Tibial nerve (tissue), 4 donors: ENCODE measurements at regions not wholly inside any gene's neighbourhood (a gene's known extent, or its start where the extent isn't known, plus 50 kb on each side); places are given as distances from the start of the nearest gene placed in this dataset.
"Not testable (repeated sequence)": the region's sequence is repeated elsewhere in the genome, so short reads cannot be mapped to it uniquely, and the experiment has no call there.

Experiments
- DNase-seq, 2 donors: peaks; one replicate each; pipeline ENCODE4 v3.0.0-alpha.2; 2019; ENCODE audit warnings: low spot score in 2 of 2
- H3K27ac ChIP-seq, 4 donors: fragments of 200-600 bp; sonication (generic) in 3 of 4; one replicate each; pipeline ENCODE4 v1.5.1; 2017 to 2019; ENCODE audit warnings: mild to moderate bottlenecking in 1 of 4
- H3K27me3 ChIP-seq, 2 donors: fragments of 200-600 bp; sonication (generic) in 1 of 2; one replicate each; pipeline versions ENCODE4 v1.5.1 to v1.6.0; 2017 to 2019
- H3K36me3 ChIP-seq, 3 donors: fragments of 200-600 bp; sonication (generic); one replicate each; pipeline ENCODE4 v1.5.1; 2018 to 2019
- H3K4me1 ChIP-seq, 4 donors: fragments of 200-600 bp; sonication (generic) in 3 of 4; one replicate each; pipeline ENCODE4 v1.5.1; 2017 to 2019
- H3K4me3 ChIP-seq, 4 donors: fragments of 200-600 bp; sonication (generic) in 3 of 4; one replicate each; pipeline ENCODE4 v1.5.1; 2017 to 2019; ENCODE audit warnings: mild to moderate bottlenecking in 1 of 4, moderate library complexity in 1 of 4
- H3K9me3 ChIP-seq, 4 donors: fragments of 200-600 bp; sonication (generic) in 3 of 4; one replicate each; pipeline ENCODE4 v1.5.1; 2017 to 2019
- EP300 ChIP-seq, 2 donors: sonication (generic); formaldehyde crosslinking; IDR thresholded peaks; one replicate each; pipeline ENCODE4 v1.6.1; 2017; ENCODE audit warnings: antibody characterized with exemption in 2 of 2, mild to moderate bottlenecking in 1 of 2
- POLR2A ChIP-seq, 2 donors: fragments of 450-650 bp; IDR thresholded peaks; one replicate each; pipeline ENCODE4 v1.6.1; 2017; ENCODE audit warnings: antibody characterized with exemption in 2 of 2, mild to moderate bottlenecking in 2 of 2, moderate library complexity in 2 of 2
- WGBS, 2 donors: methylation state at CpG; one replicate each; pipeline ENCODE4 v1.1.5; 2018; 5-methylcytosine and 5-hydroxymethylcytosine counted together
- TF ChIP-seq, protein P1 (sequence below), 5 experiments: fragments of 200-600 bp in 3 of 5; fragments of 450-650 bp in 2 of 5; sonication (generic) in 3 of 5; IDR thresholded peaks; one replicate each; pipeline ENCODE4 v1.5.1; 2016 to 2019; ENCODE audit warnings: antibody characterized with exemption in 5 of 5, mild to moderate bottlenecking in 3 of 5, moderate library complexity in 2 of 5

DNA sequence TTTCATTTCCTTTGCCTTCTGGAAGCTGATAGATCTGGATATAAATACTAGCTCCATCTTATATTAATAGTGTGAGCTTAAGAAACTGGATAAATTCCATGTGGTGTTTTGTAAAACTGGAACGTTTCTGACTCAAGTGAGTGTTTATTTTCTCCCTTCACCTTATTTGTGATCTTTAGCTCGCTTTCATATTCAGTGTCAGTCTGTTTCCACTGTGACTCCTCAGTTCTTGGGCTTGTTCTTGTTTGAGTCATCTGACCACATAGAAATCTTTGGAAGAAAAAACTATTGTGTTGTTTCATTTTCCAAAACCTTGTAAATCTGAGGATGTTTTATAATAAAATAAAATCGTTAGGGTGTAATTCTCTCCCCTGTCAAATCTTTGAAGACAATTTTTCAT, 186.4 kb downstream of the POLR1F start:
- Histone ChIP-seq H3K9me3 (no peaks in the 10 kb centered on the region), H3K4me3 (no peak overlapping the region), H3K27me3 (no peaks in the 10 kb centered on the region), H3K27ac (peak overlapping the region in 1 of 4 donors; percentile 57), H3K36me3 (no peaks in the 10 kb centered on the region), H3K4me1 (peaks cover 0 to 3% (median 0%) of the 10 kb centered on the region in 4 donors)
- WGBS, 2 donors, result 19 to 21% methylated on average over 3 of the region's 3 CpGs
- DNase-seq, result no peak
- no peak for TF ChIP-seq POLR2A (IDR thresholded peaks at IDR 0.05)
- TF ChIP-seq, protein P1, sequence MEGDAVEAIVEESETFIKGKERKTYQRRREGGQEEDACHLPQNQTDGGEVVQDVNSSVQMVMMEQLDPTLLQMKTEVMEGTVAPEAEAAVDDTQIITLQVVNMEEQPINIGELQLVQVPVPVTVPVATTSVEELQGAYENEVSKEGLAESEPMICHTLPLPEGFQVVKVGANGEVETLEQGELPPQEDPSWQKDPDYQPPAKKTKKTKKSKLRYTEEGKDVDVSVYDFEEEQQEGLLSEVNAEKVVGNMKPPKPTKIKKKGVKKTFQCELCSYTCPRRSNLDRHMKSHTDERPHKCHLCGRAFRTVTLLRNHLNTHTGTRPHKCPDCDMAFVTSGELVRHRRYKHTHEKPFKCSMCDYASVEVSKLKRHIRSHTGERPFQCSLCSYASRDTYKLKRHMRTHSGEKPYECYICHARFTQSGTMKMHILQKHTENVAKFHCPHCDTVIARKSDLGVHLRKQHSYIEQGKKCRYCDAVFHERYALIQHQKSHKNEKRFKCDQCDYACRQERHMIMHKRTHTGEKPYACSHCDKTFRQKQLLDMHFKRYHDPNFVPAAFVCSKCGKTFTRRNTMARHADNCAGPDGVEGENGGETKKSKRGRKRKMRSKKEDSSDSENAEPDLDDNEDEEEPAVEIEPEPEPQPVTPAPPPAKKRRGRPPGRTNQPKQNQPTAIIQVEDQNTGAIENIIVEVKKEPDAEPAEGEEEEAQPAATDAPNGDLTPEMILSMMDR (IDR thresholded peaks at IDR 0.05), result no peak
- no peak for TF ChIP-seq EP300 (IDR thresholded peaks at IDR 0.05)

- H3K4me1 ChIP-seq, result peaks cover 0 to 3% (median 0%) of the 10 kb centered on the region in 4 donors
- H3K9me3 ChIP-seq, result no peaks in the 10 kb centered on the region
- H3K27me3 ChIP-seq, result no peaks in the 10 kb centered on the region
- no peaks in the 10 kb centered on the region for H3K36me3 ChIP-seq
- no peak overlapping the region for H3K4me3 ChIP-seq
- no peak for DNase-seq
- peak overlapping the region in 1 of 4 donors; percentile 16 for H3K27ac ChIP-seq
- 88 to 95% methylated on average over 1 of the region's 1 CpG for WGBS, 2 donors
- TF ChIP-seq EP300 (IDR thresholded peaks at IDR 0.05) (no peak), POLR2A (IDR thresholded peaks at IDR 0.05) (no peak)
- TF ChIP-seq, protein P1 (IDR thresholded peaks at IDR 0.05), result no peak
Observed at GRCh38 chr7:19520392-19520791, 188.4 kb downstream of the POLR1F start.

GRCh38 chr7:19519443-19520021, 189.3 kb downstream of the POLR1F start:
- H3K4me1 ChIP-seq, result peaks cover 0 to 3% (median 0%) of the 10 kb centered on the region in 4 donors
- H3K9me3 ChIP-seq, result no peaks in the 10 kb centered on the region
- 18 to 23% methylated on average over 3 of the region's 3 CpGs for WGBS, 2 donors
- H3K27me3 ChIP-seq, result no peaks in the 10 kb centered on the region
- no peak overlapping the region for H3K4me3 ChIP-seq
- TF ChIP-seq POLR2A (IDR thresholded peaks at IDR 0.05) (no peak), EP300 (IDR thresholded peaks at IDR 0.05) (no peak)
- TF ChIP-seq, protein P1 (IDR thresholded peaks at IDR 0.05), result no peak
- H3K36me3 ChIP-seq, result no peaks in the 10 kb centered on the region
- H3K27ac ChIP-seq, result no peak overlapping the region
- no peak for DNase-seq

- H3K36me3 ChIP-seq, H3K4me1 ChIP-seq, H3K4me3 ChIP-seq, H3K27me3 ChIP-seq, H3K9me3 ChIP-seq, H3K27ac ChIP-seq, DNase-seq: not testable (repeated sequence)
- WGBS, 2 donors, result 84 to 95% methylated on average over 3 of the region's 3 CpGs
Observed at GRCh38 chr7:19517546-19517945, 191.3 kb downstream of the POLR1F start.

DNA sequence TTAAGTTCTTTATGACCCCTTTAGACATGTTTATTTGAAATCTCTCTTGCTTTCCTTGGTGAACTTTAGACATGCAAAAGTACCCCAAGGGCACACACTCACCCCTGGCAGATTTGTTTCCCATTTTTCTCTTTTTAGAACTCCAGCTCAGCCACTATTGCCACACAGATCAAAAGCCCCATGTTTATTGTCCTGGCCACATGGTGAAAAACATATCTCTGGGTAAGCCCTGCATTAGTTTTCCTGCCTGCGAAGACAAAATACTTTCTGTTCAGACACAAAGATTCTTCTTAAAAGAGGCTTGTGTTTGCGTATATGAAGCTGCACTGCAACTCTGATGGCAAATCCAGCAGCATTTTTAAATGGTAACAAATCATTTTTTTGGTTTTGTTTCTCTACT, 200.0 kb downstream of the POLR1F start:
- TF ChIP-seq, protein P1 (IDR thresholded peaks at IDR 0.05), result no peak
- no peak for TF ChIP-seq EP300 (IDR thresholded peaks at IDR 0.05)
- no peak for TF ChIP-seq POLR2A (IDR thresholded peaks at IDR 0.05)
- Histone ChIP-seq H3K27me3 (no peaks in the 10 kb centered on the region), H3K36me3 (no peaks in the 10 kb centered on the region), H3K27ac (peak overlapping the region in 1 of 4 donors; percentile 28), H3K4me1 (peaks cover 0 to 5% (median 0%) of the 10 kb centered on the region in 4 donors), H3K9me3 (no peaks in the 10 kb centered on the region), H3K4me3 (no peak overlapping the region)
- whole genome bisulfite sequencing, 2 donors, result 51 to 57% methylated on average over 2 of the region's 2 CpGs
- DNase-seq, result no peak

- H3K36me3 ChIP-seq, result no peaks in the 10 kb centered on the region
- H3K9me3 ChIP-seq, result no peaks in the 10 kb centered on the region
- H3K27me3 ChIP-seq, result no peaks in the 10 kb centered on the region
- WGBS, 2 donors, result 48 to 52% methylated on average over 2 of the region's 2 CpGs
- no peak overlapping the region for H3K4me3 ChIP-seq
- TF ChIP-seq POLR2A (IDR thresholded peaks at IDR 0.05) (no peak), EP300 (IDR thresholded peaks at IDR 0.05) (no peak)
- TF ChIP-seq, protein P1 (IDR thresholded peaks at IDR 0.05), result no peak
- no peak overlapping the region for H3K27ac ChIP-seq
- peaks cover 0 to 5% (median 0%) of the 10 kb centered on the region in 4 donors for H3K4me1 ChIP-seq
- DNase-seq, result no peak
Observed at GRCh38 chr7:19508124-19508523, 200.7 kb downstream of the POLR1F start.
